ENCODE measurements at regions not wholly inside any gene's neighbourhood (a gene's known extent, or its start where the extent isn't known, plus 50 kb on each side); places are given as distances from the start of the nearest gene placed in this dataset.

DNA sequence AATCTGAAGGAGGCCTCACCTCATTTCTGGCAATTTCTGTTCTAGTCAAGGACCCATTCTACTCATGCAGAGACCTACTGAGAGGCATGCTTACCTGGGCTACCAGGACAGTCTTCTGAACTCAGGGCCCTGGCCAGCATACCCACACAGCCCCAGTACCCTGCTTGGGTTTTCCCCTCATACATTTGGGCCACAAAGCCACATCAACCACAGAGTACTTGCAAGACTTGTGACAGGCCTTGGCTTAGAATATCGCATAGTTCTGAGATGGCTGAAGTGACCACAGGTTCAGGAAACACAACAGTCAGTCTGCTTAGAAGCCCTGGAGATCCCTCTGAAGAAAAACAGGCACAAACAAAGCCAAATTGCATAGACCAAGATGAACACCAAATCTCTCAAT, 758.8 kb upstream of the CDH9 start (continued):
- TF ChIP-seq KDM5A (IDR thresholded peaks at IDR 0.05; ENCODE audit: low read length) = no peak
- TF ChIP-seq KDM4A (IDR thresholded peaks at IDR 0.05; ENCODE audit: low read depth, low read length, severe bottlenecking) = no peak
- TF ChIP-seq CHD1 (IDR thresholded peaks at IDR 0.05; ENCODE audit: low read depth, low read length) = no peak
- no peak for TF ChIP-seq EGR1 (IDR thresholded peaks at IDR 0.05; ENCODE audit: borderline replicate concordance, low read depth, low read length)
- TF ChIP-seq, protein P1, sequence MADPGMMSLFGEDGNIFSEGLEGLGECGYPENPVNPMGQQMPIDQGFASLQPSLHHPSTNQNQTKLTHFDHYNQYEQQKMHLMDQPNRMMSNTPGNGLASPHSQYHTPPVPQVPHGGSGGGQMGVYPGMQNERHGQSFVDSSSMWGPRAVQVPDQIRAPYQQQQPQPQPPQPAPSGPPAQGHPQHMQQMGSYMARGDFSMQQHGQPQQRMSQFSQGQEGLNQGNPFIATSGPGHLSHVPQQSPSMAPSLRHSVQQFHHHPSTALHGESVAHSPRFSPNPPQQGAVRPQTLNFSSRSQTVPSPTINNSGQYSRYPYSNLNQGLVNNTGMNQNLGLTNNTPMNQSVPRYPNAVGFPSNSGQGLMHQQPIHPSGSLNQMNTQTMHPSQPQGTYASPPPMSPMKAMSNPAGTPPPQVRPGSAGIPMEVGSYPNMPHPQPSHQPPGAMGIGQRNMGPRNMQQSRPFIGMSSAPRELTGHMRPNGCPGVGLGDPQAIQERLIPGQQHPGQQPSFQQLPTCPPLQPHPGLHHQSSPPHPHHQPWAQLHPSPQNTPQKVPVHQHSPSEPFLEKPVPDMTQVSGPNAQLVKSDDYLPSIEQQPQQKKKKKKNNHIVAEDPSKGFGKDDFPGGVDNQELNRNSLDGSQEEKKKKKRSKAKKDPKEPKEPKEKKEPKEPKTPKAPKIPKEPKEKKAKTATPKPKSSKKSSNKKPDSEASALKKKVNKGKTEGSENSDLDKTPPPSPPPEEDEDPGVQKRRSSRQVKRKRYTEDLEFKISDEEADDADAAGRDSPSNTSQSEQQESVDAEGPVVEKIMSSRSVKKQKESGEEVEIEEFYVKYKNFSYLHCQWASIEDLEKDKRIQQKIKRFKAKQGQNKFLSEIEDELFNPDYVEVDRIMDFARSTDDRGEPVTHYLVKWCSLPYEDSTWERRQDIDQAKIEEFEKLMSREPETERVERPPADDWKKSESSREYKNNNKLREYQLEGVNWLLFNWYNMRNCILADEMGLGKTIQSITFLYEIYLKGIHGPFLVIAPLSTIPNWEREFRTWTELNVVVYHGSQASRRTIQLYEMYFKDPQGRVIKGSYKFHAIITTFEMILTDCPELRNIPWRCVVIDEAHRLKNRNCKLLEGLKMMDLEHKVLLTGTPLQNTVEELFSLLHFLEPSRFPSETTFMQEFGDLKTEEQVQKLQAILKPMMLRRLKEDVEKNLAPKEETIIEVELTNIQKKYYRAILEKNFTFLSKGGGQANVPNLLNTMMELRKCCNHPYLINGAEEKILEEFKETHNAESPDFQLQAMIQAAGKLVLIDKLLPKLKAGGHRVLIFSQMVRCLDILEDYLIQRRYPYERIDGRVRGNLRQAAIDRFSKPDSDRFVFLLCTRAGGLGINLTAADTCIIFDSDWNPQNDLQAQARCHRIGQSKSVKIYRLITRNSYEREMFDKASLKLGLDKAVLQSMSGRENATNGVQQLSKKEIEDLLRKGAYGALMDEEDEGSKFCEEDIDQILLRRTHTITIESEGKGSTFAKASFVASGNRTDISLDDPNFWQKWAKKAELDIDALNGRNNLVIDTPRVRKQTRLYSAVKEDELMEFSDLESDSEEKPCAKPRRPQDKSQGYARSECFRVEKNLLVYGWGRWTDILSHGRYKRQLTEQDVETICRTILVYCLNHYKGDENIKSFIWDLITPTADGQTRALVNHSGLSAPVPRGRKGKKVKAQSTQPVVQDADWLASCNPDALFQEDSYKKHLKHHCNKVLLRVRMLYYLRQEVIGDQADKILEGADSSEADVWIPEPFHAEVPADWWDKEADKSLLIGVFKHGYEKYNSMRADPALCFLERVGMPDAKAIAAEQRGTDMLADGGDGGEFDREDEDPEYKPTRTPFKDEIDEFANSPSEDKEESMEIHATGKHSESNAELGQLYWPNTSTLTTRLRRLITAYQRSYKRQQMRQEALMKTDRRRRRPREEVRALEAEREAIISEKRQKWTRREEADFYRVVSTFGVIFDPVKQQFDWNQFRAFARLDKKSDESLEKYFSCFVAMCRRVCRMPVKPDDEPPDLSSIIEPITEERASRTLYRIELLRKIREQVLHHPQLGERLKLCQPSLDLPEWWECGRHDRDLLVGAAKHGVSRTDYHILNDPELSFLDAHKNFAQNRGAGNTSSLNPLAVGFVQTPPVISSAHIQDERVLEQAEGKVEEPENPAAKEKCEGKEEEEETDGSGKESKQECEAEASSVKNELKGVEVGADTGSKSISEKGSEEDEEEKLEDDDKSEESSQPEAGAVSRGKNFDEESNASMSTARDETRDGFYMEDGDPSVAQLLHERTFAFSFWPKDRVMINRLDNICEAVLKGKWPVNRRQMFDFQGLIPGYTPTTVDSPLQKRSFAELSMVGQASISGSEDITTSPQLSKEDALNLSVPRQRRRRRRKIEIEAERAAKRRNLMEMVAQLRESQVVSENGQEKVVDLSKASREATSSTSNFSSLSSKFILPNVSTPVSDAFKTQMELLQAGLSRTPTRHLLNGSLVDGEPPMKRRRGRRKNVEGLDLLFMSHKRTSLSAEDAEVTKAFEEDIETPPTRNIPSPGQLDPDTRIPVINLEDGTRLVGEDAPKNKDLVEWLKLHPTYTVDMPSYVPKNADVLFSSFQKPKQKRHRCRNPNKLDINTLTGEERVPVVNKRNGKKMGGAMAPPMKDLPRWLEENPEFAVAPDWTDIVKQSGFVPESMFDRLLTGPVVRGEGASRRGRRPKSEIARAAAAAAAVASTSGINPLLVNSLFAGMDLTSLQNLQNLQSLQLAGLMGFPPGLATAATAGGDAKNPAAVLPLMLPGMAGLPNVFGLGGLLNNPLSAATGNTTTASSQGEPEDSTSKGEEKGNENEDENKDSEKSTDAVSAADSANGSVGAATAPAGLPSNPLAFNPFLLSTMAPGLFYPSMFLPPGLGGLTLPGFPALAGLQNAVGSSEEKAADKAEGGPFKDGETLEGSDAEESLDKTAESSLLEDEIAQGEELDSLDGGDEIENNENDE (IDR thresholded peaks at IDR 0.05; ENCODE audit: insufficient replicate concordance, low read length) = no peak
- TF ChIP-seq RNF2 (IDR thresholded peaks at IDR 0.05; ENCODE audit: borderline replicate concordance, low read depth, low read length, missing control alignments, poor library complexity, severe bottlenecking) = no peak
- TF ChIP-seq CHD2 (IDR thresholded peaks at IDR 0.05; ENCODE audit: low read length) = no peak

All from H1 (cell line).